GM12865 (cell line): ENCODE measurements at regions not wholly inside any gene's neighbourhood (a gene's known extent, or its start where the extent isn't known, plus 50 kb on each side); places are given as distances from the start of the nearest gene placed in this dataset.

Source experiments
- DNase-seq: peaks from one replicate; pipeline ENCODE4 v3.0.0; 2010; ENCODE audit warnings: low read depth
- H3K4me3 ChIP-seq: 2 replicates; pipeline ENCODE4 v1.5.1; 2011; ENCODE audit warnings: mild to moderate bottlenecking, low read depth, low read length, control low read depth
- CTCF ChIP-seq: IDR thresholded peaks from 2 replicates; pipeline ENCODE4 v1.5.1; 2011; ENCODE audit warnings: low read length, control low read depth, low read depth, inconsistent platforms; ENCODE audit not compliant: insufficient read depth; ENCODE audit errors: missing control alignments

GRCh38 chr19:56959205-56959604 is 118.7 kb upstream of the PEG3 start:
- DNase-seq: no peak

GRCh38 chr19:56960959-56961543 is 120.5 kb upstream of the PEG3 start:
- DNase-seq: no peak
- no peak for TF ChIP-seq CTCF

More at GRCh38 chr19:56959205-56959604, 118.7 kb upstream of the PEG3 start:
- TF ChIP-seq CTCF: no peak
- H3K4me3 ChIP-seq: no peak overlapping the region

GRCh38 chr19:56964410-56964920 is 123.9 kb upstream of the PEG3 start:
- TF ChIP-seq CTCF: no peak
- H3K4me3 ChIP-seq: no peak overlapping the region
- no peak for DNase-seq

More at GRCh38 chr19:56960959-56961543, 120.5 kb upstream of the PEG3 start:
- H3K4me3 ChIP-seq: no peak overlapping the region

- no peak for DNase-seq
- H3K4me3 ChIP-seq: no peak overlapping the region
- TF ChIP-seq CTCF: no peak
These were observed 125.7 kb upstream of the PEG3 start for GRCh38 chr19:56966225-56966696.

- DNase-seq: no peak
- no peak for TF ChIP-seq CTCF
- H3K4me3 ChIP-seq: no peak overlapping the region
These were observed 126.3 kb upstream of the PEG3 start for GRCh38 chr19:56966697-56967299.

- DNase-seq: no peak
- TF ChIP-seq CTCF: no peak
- no peak overlapping the region for H3K4me3 ChIP-seq
These were observed 128.6 kb upstream of the PEG3 start for GRCh38 chr19:56969156-56969555.
